GM21390 (cell line): ENCODE measurements at regions not wholly inside any gene's neighbourhood (a gene's known extent, or its start where the extent isn't known, plus 50 kb on each side); places are given as distances from the start of the nearest gene placed in this dataset.
A peak's percentile ranks its signal among the peaks of the same experiment; 100 is the strongest.

ENCODE experiments used
- ATAC-seq: cut with Tn5 transposase; IDR thresholded peaks from one replicate; pipeline ENCODE4 v1.9.1; 2021; ENCODE audit not compliant: unreplicated experiment

DNA sequence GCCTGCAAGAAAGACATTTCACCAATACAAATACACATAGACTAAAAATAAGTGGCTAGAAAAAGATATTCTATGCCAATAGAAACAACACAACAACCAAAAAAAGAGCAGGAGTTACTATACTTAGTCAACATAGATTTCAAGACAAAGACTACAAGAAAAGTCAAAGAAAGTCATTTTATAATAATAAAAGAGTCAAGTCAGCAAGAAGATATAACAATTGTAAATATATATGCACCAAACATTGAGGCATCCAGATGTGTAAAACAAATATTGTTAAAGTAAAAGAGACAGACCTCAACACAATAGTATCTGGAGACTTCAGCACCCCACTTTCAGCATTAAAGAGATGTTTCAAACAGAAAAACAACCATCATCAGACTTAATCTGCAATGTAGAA is 104.6 kb downstream of the AMY1C start:
- no peak for ATAC-seq

DNA sequence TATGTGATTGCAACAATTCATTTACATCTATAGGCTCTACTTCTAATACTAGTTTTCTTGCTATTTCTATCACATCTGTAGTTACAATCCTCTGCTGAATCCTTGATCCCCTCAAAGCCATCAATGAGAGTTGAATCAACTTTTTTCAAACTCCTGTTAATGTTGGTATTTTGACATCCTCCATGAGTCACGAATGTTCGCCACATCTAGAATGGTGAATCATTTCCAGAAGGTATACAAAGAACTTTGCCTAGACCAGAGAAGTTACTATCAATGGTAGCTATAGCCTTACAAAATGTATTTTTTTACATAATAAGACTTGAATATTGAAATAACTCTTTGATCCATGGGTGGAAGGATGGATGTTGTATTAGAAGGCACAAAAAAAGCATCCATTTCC is 110.0 kb downstream of the AMY1C start:
- no peak for ATAC-seq

DNA sequence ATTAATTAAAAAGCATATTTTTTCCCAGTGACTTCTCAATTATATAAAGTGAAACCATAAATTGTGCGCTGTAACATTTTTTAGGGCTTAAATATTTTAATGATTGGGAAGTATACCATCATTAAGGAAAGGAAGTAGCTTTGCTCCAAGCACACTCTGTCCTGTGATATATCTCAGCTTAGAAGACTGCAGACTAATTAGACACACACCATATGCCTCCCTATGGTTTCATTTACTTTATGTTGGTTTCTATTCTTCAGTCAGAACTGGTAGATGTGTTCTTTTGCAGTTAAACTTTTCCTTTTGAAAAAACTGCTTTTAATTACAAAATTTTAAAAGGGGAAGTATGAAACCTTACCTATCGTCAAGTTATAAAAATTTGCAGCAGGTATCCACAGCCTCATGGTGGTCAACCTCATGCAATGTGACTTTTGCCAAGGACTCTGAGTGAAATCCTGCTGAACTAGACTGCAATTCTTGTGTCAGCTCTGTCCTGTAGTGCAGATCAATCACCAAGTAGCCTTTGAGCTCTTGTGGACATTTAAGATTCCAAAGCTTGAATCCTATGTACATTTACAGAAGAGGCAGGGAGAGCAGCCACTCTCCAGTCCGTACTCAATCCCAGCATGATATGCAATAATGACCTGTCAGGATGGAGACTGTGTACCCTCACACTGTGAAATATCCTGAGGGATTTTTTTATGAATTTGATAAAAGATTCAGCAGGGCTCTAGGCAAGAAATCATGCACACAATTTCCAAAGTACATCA is 149.1 kb downstream of the AMY1C start:
- ATAC-seq = no peak

DNA sequence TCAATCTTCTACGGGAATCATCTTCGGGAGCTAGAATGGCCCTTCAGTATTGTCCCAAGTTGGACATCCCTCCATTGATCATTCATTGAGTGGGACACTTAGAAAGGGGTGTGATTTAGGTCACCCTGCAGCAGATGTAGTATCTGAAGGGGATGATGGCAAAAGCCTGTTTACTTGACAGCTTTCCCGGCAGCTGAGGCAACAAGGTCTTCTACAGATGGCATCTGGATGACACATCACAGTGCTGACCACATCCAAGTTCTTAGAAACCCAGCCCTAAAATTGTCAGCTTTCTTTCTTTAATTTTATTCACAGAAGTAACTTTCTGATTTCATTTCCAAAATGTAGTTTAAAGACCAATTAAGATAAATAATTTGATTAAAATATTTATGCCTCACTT is 150.3 kb downstream of the AMY1C start:
- no peak for ATAC-seq

DNA sequence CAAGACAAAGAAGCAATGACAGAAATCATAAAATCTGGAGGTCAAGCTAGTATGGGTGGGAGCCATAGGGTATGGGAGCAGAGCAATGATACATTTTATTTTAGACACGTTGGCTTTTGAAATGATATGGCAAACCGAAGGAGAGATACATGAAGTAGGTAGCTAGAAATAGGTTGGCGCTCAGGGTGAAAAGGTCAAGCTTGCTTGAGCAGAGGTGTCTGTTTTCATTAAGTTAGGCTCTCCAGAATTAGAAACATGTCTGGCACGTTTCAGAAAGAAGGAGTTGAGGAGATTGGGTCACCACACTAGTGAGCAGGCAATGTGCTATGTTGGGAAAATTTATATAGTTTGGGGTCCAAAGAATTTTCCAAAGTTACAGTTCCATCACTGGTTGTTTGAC is 151.4 kb downstream of the AMY1C start:
- ATAC-seq = no peak

DNA sequence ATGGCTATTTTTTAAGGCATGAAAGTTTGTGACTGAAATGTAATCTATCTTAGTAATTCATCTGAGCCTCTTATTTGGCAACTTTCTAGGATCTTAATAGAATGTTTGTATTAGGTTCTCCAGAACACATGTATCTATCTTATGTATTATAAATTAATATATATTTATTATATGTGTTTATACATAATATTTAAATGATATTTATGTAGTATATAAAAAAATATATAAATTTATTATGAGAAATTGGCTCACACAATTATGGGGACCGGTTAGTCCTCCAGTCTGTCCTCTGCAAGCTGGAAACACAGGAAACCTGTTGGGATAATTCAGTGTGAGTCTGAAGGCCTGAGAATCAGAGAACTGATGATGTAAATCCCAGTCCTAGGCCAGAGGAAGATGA is 155.7 kb downstream of the AMY1C start:
- no peak for ATAC-seq

DNA sequence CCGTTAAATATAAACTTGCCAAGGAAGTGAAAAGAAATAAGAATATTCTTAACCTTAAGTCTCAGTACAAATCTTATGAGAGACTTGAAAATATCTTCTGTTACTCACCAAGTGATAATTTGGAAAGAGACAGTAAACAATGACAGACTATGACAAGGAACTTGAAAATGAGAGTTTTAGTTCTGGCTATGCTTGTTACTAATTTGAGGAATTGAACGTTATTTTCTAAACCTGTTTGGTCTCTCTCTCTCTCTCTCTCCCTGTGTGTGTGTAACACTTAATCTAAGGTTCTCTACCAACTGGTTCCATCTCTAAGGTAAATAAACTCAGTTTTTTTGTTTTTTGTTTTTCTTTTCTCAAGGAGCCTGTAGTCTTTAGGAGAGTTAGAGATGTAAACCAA is 161.8 kb downstream of the AMY1C start:
- ATAC-seq = no peak

DNA sequence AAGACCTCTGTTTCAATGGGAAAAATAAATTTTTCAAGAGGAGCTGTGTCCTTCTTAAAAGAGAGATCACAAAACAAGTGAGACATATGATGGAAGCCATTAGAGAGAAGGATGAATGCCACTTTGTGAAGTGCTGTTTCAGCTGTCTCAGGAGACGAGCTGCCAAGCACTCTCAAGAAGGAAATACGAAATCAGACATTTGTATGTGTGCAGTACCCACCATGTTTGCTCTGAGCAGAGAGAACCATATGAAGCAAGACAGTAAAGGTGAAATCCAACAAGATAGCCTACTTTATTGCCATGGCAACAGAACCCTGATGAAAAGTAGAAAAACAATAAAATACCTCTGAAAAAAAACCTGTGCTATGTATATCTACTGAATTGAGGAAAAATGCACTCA is 168.1 kb downstream of the AMY1C start:
- no peak for ATAC-seq

DNA sequence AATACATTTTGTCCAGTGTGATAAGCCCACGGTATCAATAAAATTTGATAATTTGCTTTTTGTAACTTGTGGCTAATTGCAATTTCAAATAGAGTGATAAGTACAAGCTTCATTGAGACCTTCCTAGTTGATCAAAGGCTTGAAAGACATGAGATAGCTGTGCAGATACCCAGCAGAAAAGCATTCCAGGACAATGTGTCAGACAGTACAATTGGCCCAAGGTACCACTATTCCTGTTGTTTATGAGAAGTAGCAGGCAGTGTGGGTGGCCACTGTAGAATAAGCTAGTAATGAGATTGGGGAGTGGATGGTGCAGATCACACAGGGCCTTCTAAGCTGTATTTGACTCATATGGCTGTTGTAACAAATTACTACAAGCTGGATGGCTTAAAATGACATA is 182.2 kb downstream of the AMY1C start:
- ATAC-seq = no peak

DNA sequence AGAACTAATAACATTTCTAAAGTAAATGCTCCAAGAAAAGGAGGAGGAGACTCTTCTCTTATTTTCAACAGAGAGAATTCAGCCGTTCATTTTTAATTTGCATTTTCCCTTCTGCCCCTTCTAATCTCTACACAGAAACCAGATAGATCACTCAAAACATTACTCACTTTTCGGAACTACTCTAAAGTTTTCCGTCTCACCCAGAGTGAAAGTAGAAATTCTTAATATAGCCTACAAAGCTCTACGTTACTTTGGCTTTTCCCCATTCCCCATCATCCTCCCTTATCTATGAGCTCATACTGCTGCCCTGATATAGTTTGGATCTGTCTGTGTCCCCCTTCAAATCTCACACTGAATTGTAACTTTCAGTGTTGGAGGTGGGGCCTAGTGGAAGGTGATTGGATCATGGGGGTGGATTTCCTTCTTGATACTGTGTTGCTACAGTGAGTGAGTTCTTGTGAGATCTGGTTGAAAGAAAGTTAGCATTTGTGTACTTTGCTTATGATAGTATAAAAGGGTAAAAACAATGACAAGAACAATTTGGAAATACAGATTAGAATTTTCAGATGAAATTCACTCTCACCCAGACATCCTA is 188.2 kb downstream of the AMY1C start:
- ATAC-seq = peak; percentile 80

DNA sequence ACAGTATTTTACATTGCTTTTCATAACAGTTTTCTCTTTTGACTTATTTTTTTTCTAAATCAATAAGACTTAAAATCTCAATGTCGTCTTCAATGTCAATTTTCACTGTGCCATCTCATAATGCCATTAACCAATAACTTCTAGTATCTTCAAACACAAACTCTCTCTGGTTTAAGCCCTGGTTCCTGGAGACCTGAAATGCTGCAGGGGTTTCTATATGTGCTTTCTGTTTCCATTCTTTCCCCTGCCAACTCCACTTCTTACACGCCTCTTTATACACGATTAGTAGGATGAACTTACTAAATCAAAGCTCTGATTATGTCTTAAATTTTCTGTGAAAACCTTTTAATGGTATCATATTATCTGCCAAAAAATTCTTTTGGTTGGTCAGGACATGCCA is 191.4 kb downstream of the AMY1C start:
- ATAC-seq = no peak

DNA sequence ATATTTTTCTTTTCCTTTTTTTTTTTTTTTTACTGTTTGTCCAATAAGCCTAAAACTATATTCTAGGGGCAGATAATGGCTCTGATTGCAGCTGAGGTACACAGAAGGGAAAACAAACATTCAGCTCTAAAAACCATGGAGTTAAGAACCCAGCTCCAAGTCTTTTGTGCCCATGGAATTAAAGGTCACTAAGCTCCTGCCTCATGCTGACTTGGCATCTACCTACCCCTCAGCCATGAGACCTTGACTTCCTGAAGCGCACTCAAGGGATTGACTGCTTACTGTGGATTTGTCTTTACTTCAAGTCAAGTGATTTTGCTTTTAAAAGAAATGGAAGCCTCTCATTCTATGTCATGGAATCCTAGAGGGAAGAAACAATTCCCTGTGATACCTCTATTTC is 192.3 kb downstream of the AMY1C start:
- ATAC-seq = no peak

DNA sequence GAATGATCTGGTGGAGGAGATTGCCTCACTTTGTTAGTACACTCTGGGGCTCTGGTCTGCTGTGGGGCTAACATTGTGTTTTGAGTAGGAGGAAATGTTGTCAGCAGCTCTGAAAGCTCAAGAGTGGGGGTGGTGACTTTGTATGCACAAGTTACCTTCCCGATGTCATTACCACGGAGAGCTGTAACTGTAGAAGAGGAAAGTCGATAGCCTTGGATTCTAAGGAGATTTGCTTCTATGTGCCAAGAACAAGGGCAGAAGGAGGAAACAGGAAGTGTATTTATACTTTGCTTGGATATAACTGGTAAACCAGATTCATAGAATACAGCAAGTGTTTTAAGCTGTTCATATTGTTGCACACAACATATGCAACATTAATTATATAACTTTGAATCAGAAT is 196.1 kb downstream of the AMY1C start:
- no peak for ATAC-seq

DNA sequence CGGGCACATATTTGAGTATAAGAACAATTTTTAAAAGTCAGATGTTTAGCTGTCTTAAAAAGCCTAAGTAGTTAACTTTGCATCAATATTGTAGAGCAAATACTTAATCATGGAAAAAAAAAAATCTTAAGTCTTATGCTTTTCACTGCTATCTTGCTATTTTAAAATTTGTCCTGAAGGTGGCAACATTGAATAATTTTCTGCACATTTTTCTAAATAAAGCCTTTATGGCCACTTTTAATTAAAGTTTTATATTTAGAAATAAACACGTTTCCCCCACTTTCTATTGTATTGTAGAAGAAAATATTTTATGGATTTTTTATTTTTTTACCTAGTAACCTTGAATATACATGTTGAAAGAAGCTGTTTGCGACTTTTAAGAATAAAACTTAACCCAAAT is 198.8 kb downstream of the AMY1C start:
- no peak for ATAC-seq

DNA sequence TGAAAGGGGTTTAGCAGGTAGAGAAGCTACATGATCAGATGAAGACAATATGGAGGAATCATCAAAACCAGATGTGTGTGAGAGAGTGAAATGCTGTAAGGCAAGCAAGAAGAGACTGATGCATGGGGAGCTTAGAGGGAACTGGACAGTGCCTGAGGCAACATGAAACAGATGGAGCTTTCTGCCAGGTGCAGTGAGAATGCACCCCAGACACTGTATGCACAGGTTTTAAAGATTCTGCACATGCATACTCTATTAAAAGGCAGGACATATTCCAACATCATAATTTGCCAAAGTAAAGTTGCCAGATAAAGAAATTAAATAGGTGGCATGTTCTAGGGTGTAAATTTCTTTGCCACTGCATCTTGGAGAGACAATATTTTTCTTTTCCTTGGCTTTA is 200.1 kb downstream of the AMY1C start:
- no peak for ATAC-seq

DNA sequence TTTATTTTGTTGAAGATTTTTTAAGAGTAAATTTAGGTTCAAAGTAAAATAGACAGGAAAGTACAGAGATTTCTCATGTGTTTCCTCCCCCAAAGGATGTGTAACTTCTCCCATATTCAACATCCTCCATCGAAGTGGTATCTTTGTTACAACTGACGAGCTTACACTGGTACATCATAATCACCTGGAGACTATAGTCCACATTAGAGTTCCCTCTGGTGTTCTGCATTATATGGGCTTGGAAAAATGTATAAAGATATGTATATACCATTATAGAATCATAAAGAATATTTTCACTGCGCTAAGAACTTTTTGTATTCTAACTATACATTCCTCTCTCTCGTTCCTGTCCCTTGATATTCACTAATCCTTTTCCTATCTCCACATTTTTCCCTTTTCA is 203.7 kb downstream of the AMY1C start:
- ATAC-seq = no peak

DNA sequence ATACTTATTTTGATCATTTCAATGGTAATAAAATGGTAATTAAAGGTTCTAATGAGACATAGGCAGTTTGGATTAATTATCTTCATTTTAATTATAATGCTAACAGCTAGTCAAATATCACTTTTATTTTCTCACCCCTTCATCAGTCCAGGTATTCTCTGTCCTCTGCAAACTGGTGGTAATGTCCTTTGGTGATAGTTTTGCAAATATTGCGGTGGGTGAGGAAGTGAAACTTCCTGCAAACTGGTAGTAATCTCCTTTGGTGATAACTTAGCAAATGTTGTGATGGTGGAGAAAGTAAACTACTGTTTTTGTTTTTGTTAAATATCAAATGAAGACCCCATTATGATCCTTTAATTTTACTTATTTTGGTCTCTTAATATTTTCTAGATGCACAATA is 209.0 kb downstream of the AMY1C start:
- ATAC-seq = peak; percentile 61

DNA sequence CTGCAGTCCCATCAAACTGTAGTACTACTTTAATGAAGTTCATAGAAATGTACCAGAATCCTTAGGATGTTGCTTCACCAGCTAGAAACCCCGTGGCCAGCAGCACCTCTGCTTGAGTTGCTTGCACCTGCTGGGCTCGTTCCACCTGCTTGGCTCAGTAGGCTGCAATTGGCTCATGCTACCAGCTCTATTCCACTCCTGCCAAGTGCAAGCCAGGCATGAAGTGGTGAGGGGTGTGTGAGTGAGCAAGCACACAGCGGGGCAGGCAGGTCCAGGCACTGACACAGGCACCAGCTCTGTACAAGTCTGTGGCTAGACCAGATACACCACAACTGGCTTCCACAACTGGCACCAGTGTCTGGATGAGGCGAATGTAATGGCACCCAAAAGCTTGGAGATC is 209.9 kb downstream of the AMY1C start:
- ATAC-seq = no peak

DNA sequence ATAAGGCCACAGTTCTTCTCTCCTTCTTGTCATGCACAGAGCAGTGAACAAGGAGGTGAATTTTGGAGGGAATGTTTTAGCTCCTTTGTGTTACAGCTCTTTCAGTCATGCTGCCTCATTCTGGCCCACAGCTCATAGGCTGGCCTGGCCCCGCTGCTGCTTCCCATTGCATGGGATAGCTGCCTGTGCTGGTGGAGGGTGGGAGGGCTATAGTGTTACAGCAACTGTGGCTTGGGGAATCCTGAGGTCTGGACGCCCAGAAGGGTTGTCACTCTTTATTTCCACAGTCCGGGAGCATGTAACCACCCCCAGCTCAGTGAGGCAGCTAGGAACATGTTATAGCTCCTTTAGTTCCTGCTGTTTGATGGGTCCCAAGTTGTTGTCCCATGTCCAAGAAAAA is 210.3 kb downstream of the AMY1C start:
- no peak for ATAC-seq

DNA sequence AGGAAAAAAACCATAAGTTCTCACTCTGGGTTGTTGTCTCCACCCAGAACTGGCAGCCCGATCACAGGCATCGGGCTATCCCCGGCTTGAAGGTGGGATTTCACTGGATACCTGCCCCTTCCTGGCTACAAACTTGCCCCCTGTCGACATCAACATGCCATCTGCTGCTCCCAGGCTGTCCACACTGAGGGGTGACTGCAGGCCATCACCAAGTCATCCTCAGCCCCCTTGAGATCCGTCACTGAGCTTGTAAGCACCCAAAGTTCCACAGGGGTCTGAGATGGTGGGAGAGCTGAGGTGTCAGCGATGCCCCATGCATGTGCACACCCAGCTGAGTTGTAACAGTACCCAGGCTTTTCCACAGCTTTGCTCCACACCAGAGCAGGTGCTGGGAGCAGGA is 211.0 kb downstream of the AMY1C start:
- no peak for ATAC-seq

DNA sequence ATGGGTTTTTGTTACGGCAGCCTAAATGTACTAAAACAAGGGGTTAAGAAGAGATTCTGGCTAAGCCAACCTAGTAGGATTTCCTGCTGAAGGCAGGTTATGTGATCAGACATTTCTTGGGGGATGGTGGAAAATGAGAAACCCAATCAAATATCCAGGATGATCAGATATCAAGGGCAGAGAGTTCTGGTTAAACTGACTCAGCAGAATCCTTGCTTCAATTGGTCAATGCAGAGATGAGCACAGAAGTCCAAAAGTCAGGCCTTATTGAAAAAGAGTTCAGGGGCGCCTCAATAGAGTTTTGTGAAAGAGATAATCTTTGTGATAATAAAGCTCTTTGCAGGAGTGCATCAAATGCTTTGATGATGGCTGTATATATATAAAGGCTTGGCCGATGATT is 237.1 kb downstream of the AMY1C start:
- ATAC-seq = no peak

DNA sequence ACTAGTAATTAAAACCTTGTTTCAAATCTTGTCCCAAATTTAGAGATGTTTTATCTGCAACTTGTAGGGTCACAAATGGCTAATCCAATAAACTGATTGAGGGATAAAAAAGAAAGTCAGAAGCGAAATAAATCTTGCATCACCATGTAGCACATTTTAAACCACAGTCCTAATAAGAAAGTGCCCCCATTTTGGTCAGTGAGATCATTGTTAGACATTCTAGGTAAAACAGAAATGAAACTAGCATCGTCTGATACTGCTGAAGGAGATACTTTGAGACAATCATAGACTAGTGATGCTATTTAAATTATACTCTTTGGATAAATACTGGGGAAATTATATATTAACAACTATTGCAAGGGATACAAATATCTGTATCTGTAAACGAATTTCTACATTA is 247.9 kb downstream of the AMY1C start:
- ATAC-seq = no peak
